ENCODE measurements at regions not wholly inside any gene's neighbourhood (a gene's known extent, or its start where the extent isn't known, plus 50 kb on each side); places are given as distances from the start of the nearest gene placed in this dataset.

- no peaks in the 10 kb centered on the region for H3K4me1 Mint-ChIP-seq (ENCODE audit: unreplicated experiment)
- H3K9me3 Mint-ChIP-seq (ENCODE audit: unreplicated experiment): no peaks in the 10 kb centered on the region
Observed at GRCh38 chr15:26442680-26443079, 330.2 kb downstream of the GABRB3 start.

GRCh38 chr15:26439681-26440080 lies 333.2 kb downstream of the GABRB3 start:
- no peaks in the 10 kb centered on the region for H3K9me3 Mint-ChIP-seq (ENCODE audit: unreplicated experiment)
- no peak overlapping the region for H3K27ac Mint-ChIP-seq (ENCODE audit: unreplicated experiment)
- no peak overlapping the region for H3K4me3 Mint-ChIP-seq (ENCODE audit: unreplicated experiment)
- H3K36me3 Mint-ChIP-seq (ENCODE audit: low read depth, unreplicated experiment): no peaks in the 10 kb centered on the region
- no peak for TF ChIP-seq CTCF (IDR thresholded peaks at IDR 0.05; ENCODE audit: unreplicated experiment)
- no peaks in the 10 kb centered on the region for H3K4me1 Mint-ChIP-seq (ENCODE audit: unreplicated experiment)
- DNase-seq (ENCODE audit: low spot score): no peak
- H3K27me3 Mint-ChIP-seq (ENCODE audit: unreplicated experiment): peaks cover 3% of the 10 kb centered on the region

More at GRCh38 chr15:26442680-26443079, 330.2 kb downstream of the GABRB3 start:
- no peak for TF ChIP-seq CTCF (IDR thresholded peaks at IDR 0.05; ENCODE audit: unreplicated experiment)
- Mint-ChIP-seq H3K4me3 (ENCODE audit: unreplicated experiment) (no peak overlapping the region), H3K36me3 (ENCODE audit: low read depth, unreplicated experiment) (no peaks in the 10 kb centered on the region), H3K27me3 (ENCODE audit: unreplicated experiment) (peaks cover 4% of the 10 kb centered on the region), H3K27ac (ENCODE audit: unreplicated experiment) (no peak overlapping the region)
- DNase-seq (ENCODE audit: low spot score): no peak

GRCh38 chr15:26438718-26439117 lies 334.1 kb downstream of the GABRB3 start:
- no peaks in the 10 kb centered on the region for H3K36me3 Mint-ChIP-seq (ENCODE audit: low read depth, unreplicated experiment)
- H3K9me3 Mint-ChIP-seq (ENCODE audit: unreplicated experiment): no peaks in the 10 kb centered on the region
- no peaks in the 10 kb centered on the region for H3K4me1 Mint-ChIP-seq (ENCODE audit: unreplicated experiment)
- H3K4me3 Mint-ChIP-seq (ENCODE audit: unreplicated experiment): no peak overlapping the region
- no peak overlapping the region for H3K27ac Mint-ChIP-seq (ENCODE audit: unreplicated experiment)
- no peak for TF ChIP-seq CTCF (IDR thresholded peaks at IDR 0.05; ENCODE audit: unreplicated experiment)
- no peak for DNase-seq (ENCODE audit: low spot score)
- H3K27me3 Mint-ChIP-seq (ENCODE audit: unreplicated experiment): no peaks in the 10 kb centered on the region

GRCh38 chr15:26438316-26438715 lies 334.6 kb downstream of the GABRB3 start:
- Mint-ChIP-seq H3K4me1 (ENCODE audit: unreplicated experiment) (no peaks in the 10 kb centered on the region), H3K27me3 (ENCODE audit: unreplicated experiment) (no peaks in the 10 kb centered on the region), H3K9me3 (ENCODE audit: unreplicated experiment) (no peaks in the 10 kb centered on the region), H3K4me3 (ENCODE audit: unreplicated experiment) (no peak overlapping the region), H3K36me3 (ENCODE audit: low read depth, unreplicated experiment) (no peaks in the 10 kb centered on the region), H3K27ac (ENCODE audit: unreplicated experiment) (no peak overlapping the region)
- DNase-seq (ENCODE audit: low spot score): no peak
- TF ChIP-seq CTCF (IDR thresholded peaks at IDR 0.05; ENCODE audit: unreplicated experiment): no peak

GRCh38 chr15:26433818-26434217 lies 339.0 kb downstream of the GABRB3 start:
- no peak overlapping the region for H3K4me3 Mint-ChIP-seq (ENCODE audit: unreplicated experiment)
- DNase-seq (ENCODE audit: low spot score): no peak
- H3K36me3 Mint-ChIP-seq (ENCODE audit: low read depth, unreplicated experiment): no peaks in the 10 kb centered on the region
- H3K27ac Mint-ChIP-seq (ENCODE audit: unreplicated experiment): no peak overlapping the region
- H3K4me1 Mint-ChIP-seq (ENCODE audit: unreplicated experiment): no peaks in the 10 kb centered on the region
- no peaks in the 10 kb centered on the region for H3K9me3 Mint-ChIP-seq (ENCODE audit: unreplicated experiment)
- no peak for TF ChIP-seq CTCF (IDR thresholded peaks at IDR 0.05; ENCODE audit: unreplicated experiment)
- no peaks in the 10 kb centered on the region for H3K27me3 Mint-ChIP-seq (ENCODE audit: unreplicated experiment)
